ENCODE measurements at regions not wholly inside any gene's neighbourhood (a gene's known extent, or its start where the extent isn't known, plus 50 kb on each side); places are given as distances from the start of the nearest gene placed in this dataset.

DNA sequence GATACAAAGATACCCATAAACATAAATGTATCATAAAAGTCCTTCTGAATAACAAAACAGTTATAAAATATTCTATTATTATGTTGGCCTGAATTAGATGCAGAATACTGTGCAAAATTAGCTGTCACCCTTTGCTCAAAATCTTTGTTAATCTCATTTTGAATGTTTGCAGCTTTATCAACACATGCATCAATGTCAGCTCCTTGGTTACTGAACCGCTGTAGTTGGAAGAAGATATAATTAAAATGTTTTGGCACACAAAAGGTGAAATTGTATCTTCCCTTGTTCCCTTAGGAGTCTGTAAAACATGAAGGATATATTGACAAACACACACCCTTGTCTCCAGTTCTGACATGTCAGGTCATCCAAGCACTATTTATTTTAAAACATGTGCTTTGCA is 146.3 kb upstream of the POU5F2 start:
- H3K9me3 Mint-ChIP-seq: no peaks in the 10 kb centered on the region
- H3K4me1 Mint-ChIP-seq (ENCODE audit: low read depth): peaks cover 11% of the 10 kb centered on the region
- intact Hi-C loops (cut with micrococcal nuclease): loop anchor here (5.0 kb wide), 1 partner anchor 905 kb away; no protein-coding TSS in a partner anchor
- no peaks in the 10 kb centered on the region for H3K36me3 Mint-ChIP-seq
- ChIA-PET POLR2A (no interaction called here), CTCF (no interaction called here)
- no peaks in the 10 kb centered on the region for H3K27me3 Mint-ChIP-seq
- no peak overlapping the region for H3K27ac Mint-ChIP-seq
- no peak overlapping the region for H3K4me3 Mint-ChIP-seq
- no peak for DNase-seq

DNA sequence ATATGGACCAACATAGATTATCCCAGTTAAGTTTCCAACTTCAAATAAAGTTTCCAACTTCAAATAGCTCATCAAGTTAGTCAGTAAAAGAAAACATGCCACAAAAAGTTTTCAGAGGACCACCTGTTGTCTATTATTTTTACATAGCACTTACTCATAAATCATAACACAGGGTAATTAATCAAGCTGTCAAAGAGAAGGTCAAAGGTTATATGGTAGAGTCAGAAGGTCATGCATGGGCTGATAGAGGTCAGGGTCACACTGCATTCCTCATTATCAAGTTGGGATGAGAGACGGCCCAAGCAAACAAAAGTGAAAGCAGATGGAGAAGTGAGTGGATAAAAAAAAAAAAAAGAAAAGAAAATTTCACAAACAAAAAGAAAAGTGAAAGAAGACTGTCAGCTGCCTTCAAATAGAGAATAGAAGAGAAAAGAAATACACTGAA is 145.5 kb upstream of the POU5F2 start:
- intact Hi-C loops (cut with micrococcal nuclease): loop anchor here (5.0 kb wide), 1 partner anchor 905 kb away; no protein-coding TSS in a partner anchor

DNA sequence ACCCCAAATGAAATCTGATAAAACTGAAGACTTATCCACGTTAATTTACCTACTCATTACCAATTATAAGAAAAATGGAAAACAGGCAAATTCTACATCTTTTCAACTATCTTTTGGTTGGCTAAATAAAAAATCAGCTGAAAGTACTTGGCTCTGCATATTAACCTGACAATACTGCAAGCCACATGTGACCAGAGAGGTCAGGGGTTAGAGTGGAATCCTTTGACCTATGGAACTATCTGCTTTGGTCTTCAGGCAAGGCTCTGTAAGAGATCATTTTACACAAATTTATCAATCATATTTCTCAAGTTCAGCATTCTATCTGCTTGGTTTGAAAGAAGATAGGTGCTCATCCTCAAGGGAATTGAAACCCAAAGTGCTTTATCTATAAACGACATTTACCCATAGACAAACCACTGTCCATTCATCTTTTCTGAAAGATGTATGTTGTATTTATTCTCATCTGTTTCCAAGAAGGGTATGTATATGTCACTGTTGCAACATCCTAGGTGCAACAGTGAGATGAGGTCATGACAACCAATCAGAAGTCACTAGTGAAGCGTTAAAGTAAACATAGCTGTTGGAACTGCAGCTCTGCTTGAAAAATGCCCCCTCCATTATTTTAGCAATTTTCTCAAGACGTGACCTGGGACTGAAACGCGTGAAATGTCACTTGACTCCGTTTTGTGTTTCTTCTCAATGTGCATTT is 144.9 kb upstream of the POU5F2 start:
- intact Hi-C loops (cut with micrococcal nuclease): loop anchor here (5.0 kb wide), 1 partner anchor 906 kb away; no protein-coding TSS in a partner anchor
- Mint-ChIP-seq H3K9me3 (no peaks in the 10 kb centered on the region), H3K27me3 (no peaks in the 10 kb centered on the region), H3K36me3 (peaks cover 3% of the 10 kb centered on the region), H3K4me1 (ENCODE audit: low read depth) (peaks cover 11% of the 10 kb centered on the region), H3K4me3 (no peak overlapping the region), H3K27ac (no peak overlapping the region)
- ChIA-PET CTCF (interaction anchor here (1.2 kb wide), 1 partner anchor 12 kb away, joined by 5 read pairs; no protein-coding TSS in a partner anchor), POLR2A (no interaction called here)
- no peak for DNase-seq

More for the DNA sequence above, 145.5 kb upstream of the POU5F2 start:
- H3K4me3 Mint-ChIP-seq: no peak overlapping the region
- ChIA-PET CTCF (interaction anchor here (1.2 kb wide), 1 partner anchor 12 kb away, joined by 5 read pairs; no protein-coding TSS in a partner anchor), POLR2A (no interaction called here)
- H3K27me3 Mint-ChIP-seq: no peaks in the 10 kb centered on the region
- peaks cover 11% of the 10 kb centered on the region for H3K4me1 Mint-ChIP-seq (ENCODE audit: low read depth)
- H3K9me3 Mint-ChIP-seq: no peaks in the 10 kb centered on the region
- no peaks in the 10 kb centered on the region for H3K36me3 Mint-ChIP-seq
- DNase-seq: no peak
- H3K27ac Mint-ChIP-seq: no peak overlapping the region

DNA sequence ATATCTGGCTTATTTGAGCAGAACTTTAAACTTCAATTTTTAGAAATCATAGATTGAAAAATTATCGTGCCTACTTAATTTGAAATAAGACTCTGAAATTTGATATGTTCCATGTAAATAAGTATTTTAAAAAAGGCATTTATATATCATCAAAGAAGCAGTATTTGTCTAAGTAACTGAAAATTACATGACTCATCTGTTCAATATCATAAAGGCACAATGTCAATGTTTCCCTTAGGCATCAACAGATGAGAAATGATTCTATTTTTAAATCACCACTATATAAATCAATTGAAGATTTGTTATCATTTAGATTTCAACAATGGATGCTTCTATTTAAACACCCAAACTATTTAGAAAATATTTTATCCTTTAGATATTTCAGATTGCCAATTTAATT is 142.9 kb upstream of the POU5F2 start:
- Mint-ChIP-seq H3K4me1 (ENCODE audit: low read depth) (peaks cover 11% of the 10 kb centered on the region), H3K27me3 (no peaks in the 10 kb centered on the region), H3K9me3 (no peaks in the 10 kb centered on the region), H3K27ac (no peak overlapping the region), H3K36me3 (peaks cover 6% of the 10 kb centered on the region), H3K4me3 (no peak overlapping the region)
- intact Hi-C loops (cut with micrococcal nuclease): no loop called here
- POLR2A ChIA-PET: no interaction called here
- DNase-seq: no peak
- CTCF ChIA-PET: no interaction called here

DNA sequence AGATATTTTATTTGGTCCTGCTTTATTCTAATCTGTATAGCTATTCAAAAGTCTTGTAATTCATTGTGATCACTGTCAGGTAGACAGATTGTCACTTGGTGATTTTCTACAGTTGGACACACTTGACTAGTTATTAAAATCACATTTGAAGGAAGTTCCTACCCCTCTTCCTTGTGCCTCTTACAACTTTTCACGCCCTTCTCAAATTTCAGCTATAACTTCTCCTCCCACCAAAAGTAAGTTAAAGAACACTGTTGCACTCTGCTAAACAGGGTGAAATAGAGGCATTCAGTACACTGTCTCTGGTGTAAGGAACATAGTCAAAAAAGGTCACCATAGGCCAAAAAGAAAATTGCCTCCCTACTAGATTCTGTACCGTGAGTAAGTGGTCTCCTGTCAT is 142.1 kb upstream of the POU5F2 start:
- POLR2A ChIA-PET: no interaction called here
- Mint-ChIP-seq H3K27me3 (no peaks in the 10 kb centered on the region), H3K36me3 (peaks cover 9% of the 10 kb centered on the region), H3K27ac (no peak overlapping the region), H3K9me3 (no peaks in the 10 kb centered on the region), H3K4me1 (ENCODE audit: low read depth) (peaks cover 11% of the 10 kb centered on the region), H3K4me3 (no peak overlapping the region)
- CTCF ChIA-PET: no interaction called here
- DNase-seq: no peak
- intact Hi-C loops (cut with micrococcal nuclease): no loop called here

DNA sequence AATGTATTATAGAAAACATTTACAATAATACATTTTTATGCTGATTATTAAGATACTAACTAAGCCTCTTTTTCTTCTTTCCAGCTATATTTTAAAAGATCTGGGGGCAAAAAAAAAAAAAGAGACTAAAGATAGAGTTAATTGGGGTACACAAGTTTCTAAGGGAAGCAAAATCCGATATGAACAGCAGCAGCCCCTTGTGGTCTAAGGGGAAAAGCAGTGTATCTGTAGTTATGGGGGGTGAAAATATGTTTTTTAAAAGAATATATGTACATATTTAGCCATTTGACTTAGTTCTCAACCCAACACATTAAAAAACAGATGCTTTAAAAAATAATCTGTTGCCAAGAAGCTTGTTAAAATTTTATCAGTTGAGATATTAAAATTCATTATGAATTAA is 134.3 kb upstream of the POU5F2 start:
- intact Hi-C loops (cut with micrococcal nuclease): no loop called here
- CTCF ChIA-PET: no interaction called here
- H3K4me1 Mint-ChIP-seq (ENCODE audit: low read depth): peaks cover 12% of the 10 kb centered on the region

DNA sequence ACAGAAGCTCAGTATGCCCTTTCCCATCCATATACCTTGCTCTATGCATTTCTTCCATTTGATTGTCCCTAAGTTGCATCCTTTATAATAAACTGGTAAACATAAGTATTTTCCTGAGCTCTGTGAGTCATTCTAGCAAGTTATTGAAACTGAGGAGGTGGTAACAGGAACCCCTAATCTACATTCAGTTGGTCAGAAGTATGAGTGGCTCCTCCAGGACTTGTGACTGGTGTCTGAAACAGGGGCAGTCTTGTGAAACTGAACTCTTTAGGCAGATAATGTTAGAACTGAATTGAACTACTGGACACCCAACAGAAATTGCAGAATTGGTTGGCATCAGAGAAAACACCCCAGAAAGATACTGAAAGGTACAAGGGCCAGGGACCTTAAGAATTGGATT is 133.1 kb upstream of the POU5F2 start:
- H3K9me3 Mint-ChIP-seq: no peaks in the 10 kb centered on the region
- no peak overlapping the region for H3K27ac Mint-ChIP-seq
- H3K27me3 Mint-ChIP-seq: no peaks in the 10 kb centered on the region
- intact Hi-C loops (cut with micrococcal nuclease): no loop called here
- no peak for DNase-seq
- H3K36me3 Mint-ChIP-seq: peaks cover 26% of the 10 kb centered on the region
- H3K4me3 Mint-ChIP-seq: no peak overlapping the region
- peaks cover 12% of the 10 kb centered on the region for H3K4me1 Mint-ChIP-seq (ENCODE audit: low read depth)
- CTCF ChIA-PET: interaction anchor here (0.9 to 1.0 kb wide), 2 partner anchors 24 to 74 kb away, joined by 4 read pairs; no protein-coding TSS in a partner anchor
- POLR2A ChIA-PET: no interaction called here

More for the DNA sequence above, 134.3 kb upstream of the POU5F2 start:
- no peak for DNase-seq
- Mint-ChIP-seq H3K27ac (no peak overlapping the region), H3K4me3 (no peak overlapping the region), H3K36me3 (peaks cover 24% of the 10 kb centered on the region), H3K27me3 (no peaks in the 10 kb centered on the region), H3K9me3 (no peaks in the 10 kb centered on the region)
- POLR2A ChIA-PET: no interaction called here

DNA sequence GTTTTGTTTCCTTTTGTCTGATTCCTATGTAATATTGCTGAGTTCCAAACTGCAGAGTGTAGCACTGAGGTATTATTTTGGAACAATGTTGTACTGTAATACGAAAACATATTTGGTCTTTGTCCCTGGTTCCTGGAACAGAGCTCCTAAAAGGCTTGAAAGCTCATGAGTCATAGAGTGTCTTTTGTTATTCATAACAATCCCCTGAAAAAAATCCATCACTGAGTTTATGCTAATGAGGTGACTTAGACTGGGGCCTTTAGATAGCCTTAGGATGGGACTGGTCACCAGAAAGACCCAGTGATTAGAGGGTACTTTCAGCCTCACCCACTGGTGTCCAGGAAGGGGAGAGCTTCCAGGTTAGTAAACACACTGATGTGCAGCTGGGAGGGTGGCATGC is 132.7 kb upstream of the POU5F2 start:
- intact Hi-C loops (cut with micrococcal nuclease): no loop called here
- H3K27ac Mint-ChIP-seq: no peak overlapping the region
- no peak overlapping the region for H3K4me3 Mint-ChIP-seq
- H3K27me3 Mint-ChIP-seq: no peaks in the 10 kb centered on the region
- ChIA-PET CTCF (interaction anchor here (0.9 to 1.0 kb wide), 2 partner anchors 25 to 73 kb away, joined by 4 read pairs; no protein-coding TSS in a partner anchor), POLR2A (no interaction called here)
- peak; percentile 10 for DNase-seq
- H3K36me3 Mint-ChIP-seq: peaks cover 23% of the 10 kb centered on the region
- no peaks in the 10 kb centered on the region for H3K9me3 Mint-ChIP-seq
- H3K4me1 Mint-ChIP-seq (ENCODE audit: low read depth): peaks cover 12% of the 10 kb centered on the region

DNA sequence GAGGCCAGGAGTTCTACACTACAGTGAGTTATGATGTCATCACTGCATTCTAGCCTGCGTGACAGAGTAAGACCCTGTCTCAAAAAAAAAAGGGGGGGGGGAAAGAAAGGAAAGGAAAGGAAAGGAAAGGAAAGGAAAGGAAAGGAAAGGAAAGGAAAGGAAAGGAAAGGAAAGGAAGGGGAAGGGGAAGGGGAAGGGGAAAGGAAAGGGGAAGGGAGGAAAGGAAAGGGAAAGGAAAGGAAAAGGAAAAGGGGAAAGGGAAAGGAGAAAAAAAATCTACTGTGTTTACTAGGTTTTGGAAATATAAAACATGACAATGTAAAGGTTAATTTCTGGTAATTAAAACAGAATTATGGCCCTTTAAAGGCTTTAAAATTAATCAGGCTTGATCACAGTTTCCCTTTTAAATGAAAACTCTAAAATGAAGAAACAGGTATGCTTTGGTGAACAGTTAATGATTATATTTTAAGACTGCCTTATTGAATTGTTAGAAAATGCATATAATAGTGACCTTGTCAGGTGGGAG is 131.9 kb upstream of the POU5F2 start:
- H3K4me1 Mint-ChIP-seq (ENCODE audit: low read depth): peaks cover 12% of the 10 kb centered on the region

DNA sequence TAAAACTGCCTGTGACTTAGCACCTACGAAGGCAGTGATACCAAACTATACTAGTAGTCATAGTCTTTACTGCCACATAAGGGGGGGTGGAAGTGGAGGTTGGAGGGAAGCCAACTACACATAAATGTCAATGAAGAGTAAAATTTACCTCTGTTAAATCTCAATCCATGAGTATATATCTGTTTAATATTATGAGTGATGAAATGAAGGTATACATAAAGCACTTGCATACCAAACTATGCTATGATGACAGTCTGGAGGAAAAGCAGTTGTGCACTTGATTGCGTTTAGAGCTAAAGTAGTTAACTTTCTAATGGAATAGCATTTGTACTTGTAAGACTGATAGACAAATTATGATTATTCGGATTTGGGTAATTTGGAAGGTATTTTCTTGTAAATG is 129.2 kb upstream of the POU5F2 start:
- ChIA-PET CTCF (no interaction called here), POLR2A (no interaction called here)
- Mint-ChIP-seq H3K4me3 (no peak overlapping the region), H3K27me3 (no peaks in the 10 kb centered on the region), H3K27ac (no peak overlapping the region), H3K4me1 (ENCODE audit: low read depth) (peaks cover 12% of the 10 kb centered on the region), H3K9me3 (no peaks in the 10 kb centered on the region), H3K36me3 (peaks cover 22% of the 10 kb centered on the region)
- no peak for DNase-seq
- intact Hi-C loops (cut with micrococcal nuclease): no loop called here

More for the DNA sequence above, 131.9 kb upstream of the POU5F2 start:
- H3K9me3 Mint-ChIP-seq: no peaks in the 10 kb centered on the region
- DNase-seq: no peak
- H3K4me3 Mint-ChIP-seq: no peak overlapping the region
- ChIA-PET POLR2A (no interaction called here), CTCF (interaction anchor here (1.0 kb wide), 1 partner anchor 72 kb away, joined by 4 read pairs; no protein-coding TSS in a partner anchor)
- H3K27me3 Mint-ChIP-seq: no peaks in the 10 kb centered on the region
- no peak overlapping the region for H3K27ac Mint-ChIP-seq
- peaks cover 23% of the 10 kb centered on the region for H3K36me3 Mint-ChIP-seq
- intact Hi-C loops (cut with micrococcal nuclease): no loop called here

DNA sequence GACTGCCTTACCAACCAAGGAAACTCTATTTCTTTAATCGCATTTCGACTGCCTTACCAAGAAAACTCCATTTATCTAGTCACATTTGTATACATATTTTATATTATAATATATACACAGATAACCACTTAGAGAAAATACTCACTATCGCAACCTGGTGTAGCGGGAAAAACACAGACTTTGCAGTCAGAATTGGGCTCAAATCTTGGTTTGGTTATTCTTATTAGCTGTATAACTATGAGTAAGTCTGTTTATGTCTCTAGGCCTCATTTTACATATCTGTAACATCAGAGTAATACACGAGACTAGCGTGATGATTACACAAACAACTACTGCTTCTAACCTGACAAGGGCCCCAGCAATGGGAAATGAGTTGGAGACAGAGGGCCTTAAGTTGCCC is 127.5 kb upstream of the POU5F2 start:
- H3K27ac Mint-ChIP-seq: no peak overlapping the region
- intact Hi-C loops (cut with micrococcal nuclease): no loop called here
- DNase-seq: no peak
- ChIA-PET POLR2A (no interaction called here), CTCF (no interaction called here)
- no peaks in the 10 kb centered on the region for H3K27me3 Mint-ChIP-seq
- H3K9me3 Mint-ChIP-seq: no peaks in the 10 kb centered on the region
- no peak overlapping the region for H3K4me3 Mint-ChIP-seq
- peaks cover 4% of the 10 kb centered on the region for H3K4me1 Mint-ChIP-seq (ENCODE audit: low read depth)
- H3K36me3 Mint-ChIP-seq: peaks cover 17% of the 10 kb centered on the region

DNA sequence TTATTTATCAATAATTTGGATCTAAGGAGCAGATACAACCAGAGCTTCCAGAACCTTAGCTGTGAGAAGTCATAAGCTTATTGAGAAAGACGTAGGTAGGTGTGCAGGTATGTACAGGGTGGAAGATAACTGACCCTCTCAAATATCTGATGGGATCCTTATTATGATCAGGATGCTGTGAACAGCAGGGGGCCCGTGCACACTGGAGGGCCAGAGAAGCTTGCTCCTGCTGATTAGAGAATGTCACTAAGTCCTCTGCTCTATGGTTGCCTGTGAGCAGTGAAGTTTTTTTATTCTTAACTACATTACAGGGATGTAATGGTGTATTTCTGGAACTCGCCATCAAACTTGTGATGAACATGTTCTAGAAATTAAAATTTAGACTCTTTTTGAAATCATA is 108.9 kb upstream of the POU5F2 start:
- H3K4me1 Mint-ChIP-seq (ENCODE audit: low read depth): no peaks in the 10 kb centered on the region

DNA sequence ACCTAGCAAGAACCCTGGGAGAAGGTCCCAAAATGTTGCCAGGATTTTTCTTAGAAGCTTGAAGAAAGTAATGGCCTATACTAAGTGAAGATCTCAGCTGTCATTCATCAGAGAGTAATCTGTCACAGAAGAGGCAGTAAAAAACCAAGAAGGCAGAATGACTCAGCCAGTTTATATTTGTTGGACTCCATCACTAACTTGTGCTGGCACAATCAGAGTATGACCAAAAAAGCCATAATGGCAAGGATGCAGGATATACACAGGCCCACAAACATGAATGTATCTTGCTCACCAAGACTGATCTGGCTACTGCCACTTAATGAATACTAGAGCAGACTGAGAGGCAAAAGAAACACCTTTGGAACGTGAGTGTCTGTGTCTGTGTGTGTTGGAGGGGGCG is 104.0 kb upstream of the POU5F2 start:
- no peak overlapping the region for H3K4me3 Mint-ChIP-seq
- intact Hi-C loops (cut with micrococcal nuclease): no loop called here
- ChIA-PET CTCF (interaction anchor here (0.6 to 0.9 kb wide), 2 partner anchors 53 to 174 kb away, joined by 3 read pairs; no protein-coding TSS in a partner anchor), POLR2A (no interaction called here)
- no peaks in the 10 kb centered on the region for H3K27me3 Mint-ChIP-seq
- H3K9me3 Mint-ChIP-seq: peaks cover 24% of the 10 kb centered on the region
- peaks cover 51% of the 10 kb centered on the region for H3K36me3 Mint-ChIP-seq
- DNase-seq: no peak
- no peaks in the 10 kb centered on the region for H3K4me1 Mint-ChIP-seq (ENCODE audit: low read depth)
- no peak overlapping the region for H3K27ac Mint-ChIP-seq

More for the DNA sequence above, 108.9 kb upstream of the POU5F2 start:
- intact Hi-C loops (cut with micrococcal nuclease): no loop called here
- peaks cover 19% of the 10 kb centered on the region for H3K36me3 Mint-ChIP-seq
- H3K27ac Mint-ChIP-seq: no peak overlapping the region
- ChIA-PET CTCF (no interaction called here), POLR2A (no interaction called here)
- peaks cover 17% of the 10 kb centered on the region for H3K9me3 Mint-ChIP-seq
- DNase-seq: no peak
- no peak overlapping the region for H3K4me3 Mint-ChIP-seq
- no peaks in the 10 kb centered on the region for H3K27me3 Mint-ChIP-seq

Measured in activated CD4-positive, alpha-beta memory T cell treated with anti-CD3 and anti-CD28 coated beads for 36 hours (primary cell).